ENCODE measurements at regions not wholly inside any gene's neighbourhood (a gene's known extent, or its start where the extent isn't known, plus 50 kb on each side); places are given as distances from the start of the nearest gene placed in this dataset.

DNA sequence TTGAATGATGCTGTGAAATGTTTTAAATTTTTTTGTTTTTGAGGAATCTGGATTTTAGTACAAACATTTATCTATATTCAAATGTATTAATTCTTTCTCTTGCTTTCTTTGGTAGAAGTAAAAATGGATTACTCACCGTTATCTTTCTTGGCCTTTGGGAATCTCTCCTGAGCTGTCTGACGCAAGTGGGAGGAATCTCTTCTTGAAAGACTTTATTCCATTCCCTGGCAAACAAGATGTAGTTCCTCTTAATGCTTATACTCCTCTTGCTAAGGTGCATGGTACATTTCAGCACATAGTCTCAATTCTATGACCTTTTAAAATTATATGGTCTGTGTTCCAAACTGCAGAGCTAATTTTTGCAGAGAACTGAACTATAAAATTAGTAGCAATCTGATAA lies 246.2 kb upstream of the SLC10A2 start:
- 81% methylated on average over 2 of the region's 2 CpGs; no CpG with 5 or more reads in 1 of the 2 donors for WGBS, 2 donors (ENCODE audit: low coverage in 1 of 2)
- no peak for TF ChIP-seq EP300 (IDR thresholded peaks at IDR 0.05)
- TF ChIP-seq, protein P1, sequence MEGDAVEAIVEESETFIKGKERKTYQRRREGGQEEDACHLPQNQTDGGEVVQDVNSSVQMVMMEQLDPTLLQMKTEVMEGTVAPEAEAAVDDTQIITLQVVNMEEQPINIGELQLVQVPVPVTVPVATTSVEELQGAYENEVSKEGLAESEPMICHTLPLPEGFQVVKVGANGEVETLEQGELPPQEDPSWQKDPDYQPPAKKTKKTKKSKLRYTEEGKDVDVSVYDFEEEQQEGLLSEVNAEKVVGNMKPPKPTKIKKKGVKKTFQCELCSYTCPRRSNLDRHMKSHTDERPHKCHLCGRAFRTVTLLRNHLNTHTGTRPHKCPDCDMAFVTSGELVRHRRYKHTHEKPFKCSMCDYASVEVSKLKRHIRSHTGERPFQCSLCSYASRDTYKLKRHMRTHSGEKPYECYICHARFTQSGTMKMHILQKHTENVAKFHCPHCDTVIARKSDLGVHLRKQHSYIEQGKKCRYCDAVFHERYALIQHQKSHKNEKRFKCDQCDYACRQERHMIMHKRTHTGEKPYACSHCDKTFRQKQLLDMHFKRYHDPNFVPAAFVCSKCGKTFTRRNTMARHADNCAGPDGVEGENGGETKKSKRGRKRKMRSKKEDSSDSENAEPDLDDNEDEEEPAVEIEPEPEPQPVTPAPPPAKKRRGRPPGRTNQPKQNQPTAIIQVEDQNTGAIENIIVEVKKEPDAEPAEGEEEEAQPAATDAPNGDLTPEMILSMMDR (IDR thresholded peaks at IDR 0.05): no peak
- no peak for TF ChIP-seq POLR2A (IDR thresholded peaks at IDR 0.05)
- no peak for TF ChIP-seq POLR2AphosphoS5 (IDR thresholded peaks at IDR 0.05)
- ATAC-seq: no peak
- Histone ChIP-seq H3K4me1 (no peaks in the 10 kb centered on the region), H3K9me3 (no peaks in the 10 kb centered on the region), H3K27me3 (no peaks in the 10 kb centered on the region), H3K27ac (no peak overlapping the region), H3K36me3 (no peaks in the 10 kb centered on the region), H3K4me3 (no peak overlapping the region)

GRCh38 chr13:103308667-103309066 lies 242.4 kb upstream of the SLC10A2 start:
- Histone ChIP-seq H3K4me1 (no peaks in the 10 kb centered on the region), H3K4me3 (no peak overlapping the region), H3K9me3 (no peaks in the 10 kb centered on the region), H3K27me3 (peaks cover 4% of the 10 kb centered on the region), H3K27ac (no peak overlapping the region), H3K36me3 (no peaks in the 10 kb centered on the region)
- no peak for TF ChIP-seq POLR2AphosphoS5 (IDR thresholded peaks at IDR 0.05)
- TF ChIP-seq EP300 (IDR thresholded peaks at IDR 0.05): no peak
- TF ChIP-seq POLR2A (IDR thresholded peaks at IDR 0.05): no peak
- TF ChIP-seq, protein P1 (IDR thresholded peaks at IDR 0.05): no peak
- WGBS, 2 donors (ENCODE audit: low coverage in 1 of 2): 79 to 80% methylated on average over 4 of the region's 4 CpGs
- no peak for ATAC-seq

DNA sequence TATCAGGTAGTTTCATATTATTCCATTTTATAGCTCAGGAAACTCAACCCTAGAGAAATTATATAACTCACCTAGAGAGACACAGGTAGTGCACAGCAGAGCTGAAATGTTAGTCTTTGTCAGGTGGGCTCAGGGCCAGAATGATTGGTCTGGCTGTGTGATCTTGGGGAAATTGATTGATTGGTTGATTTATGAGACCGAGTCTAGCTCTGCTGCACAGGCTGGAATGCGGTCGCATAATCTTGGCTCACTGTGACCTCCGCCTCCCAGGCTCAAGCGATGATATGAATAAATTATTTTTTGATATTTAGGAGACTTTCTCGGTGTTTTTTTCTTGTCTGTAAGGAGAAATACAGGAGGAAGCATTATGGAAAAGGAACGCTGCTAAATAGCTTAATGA lies 239.9 kb upstream of the SLC10A2 start:
- Histone ChIP-seq H3K27ac (no peak overlapping the region), H3K4me3 (no peak overlapping the region), H3K27me3 (peaks cover 4% of the 10 kb centered on the region), H3K9me3 (no peaks in the 10 kb centered on the region), H3K36me3 (no peaks in the 10 kb centered on the region), H3K4me1 (no peaks in the 10 kb centered on the region)
- ATAC-seq: no peak
- TF ChIP-seq, protein P1 (IDR thresholded peaks at IDR 0.05): no peak
- TF ChIP-seq POLR2A (IDR thresholded peaks at IDR 0.05): no peak
- no peak for TF ChIP-seq EP300 (IDR thresholded peaks at IDR 0.05)
- TF ChIP-seq POLR2AphosphoS5 (IDR thresholded peaks at IDR 0.05): no peak
- 55 to 82% methylated on average over 7 of the region's 7 CpGs for WGBS, 2 donors (ENCODE audit: low coverage in 1 of 2)

- TF ChIP-seq, protein P1 (IDR thresholded peaks at IDR 0.05): no peak
- TF ChIP-seq POLR2A (IDR thresholded peaks at IDR 0.05): no peak
- TF ChIP-seq POLR2AphosphoS5 (IDR thresholded peaks at IDR 0.05): no peak
- no peak for TF ChIP-seq EP300 (IDR thresholded peaks at IDR 0.05)
- no peaks in the 10 kb centered on the region for H3K9me3 ChIP-seq
- H3K27me3 ChIP-seq: peaks cover 4% of the 10 kb centered on the region
- no peak overlapping the region for H3K27ac ChIP-seq
- no peaks in the 10 kb centered on the region for H3K4me1 ChIP-seq
- no peak for ATAC-seq
- 61 to 71% methylated on average over 4 of the region's 4 CpGs for WGBS, 2 donors (ENCODE audit: low coverage in 1 of 2)
- no peak overlapping the region for H3K4me3 ChIP-seq
- H3K36me3 ChIP-seq: no peaks in the 10 kb centered on the region
Observed at GRCh38 chr13:103303078-103303651, 236.9 kb upstream of the SLC10A2 start.

GRCh38 chr13:103302676-103303075 lies 236.5 kb upstream of the SLC10A2 start:
- Histone ChIP-seq H3K9me3 (no peaks in the 10 kb centered on the region), H3K27me3 (peaks cover 4% of the 10 kb centered on the region), H3K36me3 (no peaks in the 10 kb centered on the region), H3K27ac (no peak overlapping the region), H3K4me3 (no peak overlapping the region), H3K4me1 (no peaks in the 10 kb centered on the region)
- TF ChIP-seq EP300 (IDR thresholded peaks at IDR 0.05): no peak
- no peak for TF ChIP-seq POLR2AphosphoS5 (IDR thresholded peaks at IDR 0.05)
- TF ChIP-seq, protein P1 (IDR thresholded peaks at IDR 0.05): no peak
- whole genome bisulfite sequencing, 2 donors (ENCODE audit: low coverage in 1 of 2): 41 to 70% methylated on average over 2 to 3 of the region's 3 CpGs
- ATAC-seq: no peak

Measured in gastroesophageal sphincter (tissue), 4 donors.